Nephron (organoid): ENCODE measurements at regions not wholly inside any gene's neighbourhood (a gene's known extent, or its start where the extent isn't known, plus 50 kb on each side); places are given as distances from the start of the nearest gene placed in this dataset.

Experiments used
- H3K27ac Mint-ChIP-seq, 3 experiments: 2 replicates each; pipeline ENCODE4 v1.8.0; 2020; ENCODE audit warnings: mixed read lengths in 3 of 3, mild to moderate bottlenecking in 2 of 3, moderate library complexity in 1 of 3
- H3K27me3 Mint-ChIP-seq: 2 replicates; pipeline ENCODE4 v1.8.0; 2021; ENCODE audit warnings: low read depth, mild to moderate bottlenecking, moderate library complexity, mixed read lengths
- H3K36me3 Mint-ChIP-seq: 2 replicates; pipeline ENCODE4 v1.8.0; 2020; ENCODE audit warnings: low read depth, mixed read lengths
- H3K4me1 Mint-ChIP-seq: 2 replicates; pipeline ENCODE4 v1.8.0; 2020; ENCODE audit warnings: mixed read lengths
- H3K4me3 Mint-ChIP-seq, 3 experiments: 2 replicates each; pipeline ENCODE4 v1.8.0; 2020; ENCODE audit warnings: mild to moderate bottlenecking in 3 of 3, mixed read lengths in 3 of 3, moderate library complexity in 2 of 3
- H3K9me3 Mint-ChIP-seq: 2 replicates; pipeline ENCODE4 v1.8.0; 2020; ENCODE audit warnings: mixed read lengths
- CTCF ChIP-seq, 3 experiments: fragments of 200-600 bp; sonication (generic); IDR thresholded peaks; one replicate each; pipeline ENCODE4 v1.5.0; 2021; ENCODE audit warnings: antibody characterized with exemption in 3 of 3; ENCODE audit not compliant: unreplicated experiment in 3 of 3

GRCh38 chr2:20130160-20130560 is 78.7 kb upstream of the LAPTM4A start:
- no peaks in the 10 kb centered on the region for H3K36me3 Mint-ChIP-seq

GRCh38 chr2:20129331-20130159 is 78.1 kb upstream of the LAPTM4A start:
- no peak for TF ChIP-seq CTCF (IDR thresholded peaks at IDR 0.05; ENCODE audit: unreplicated experiment in 3 of 3)
- no peaks in the 10 kb centered on the region for H3K4me1 Mint-ChIP-seq
- peaks cover 18% of the 10 kb centered on the region for H3K27me3 Mint-ChIP-seq
- no peaks in the 10 kb centered on the region for H3K9me3 Mint-ChIP-seq
- H3K4me3 Mint-ChIP-seq, result no peak overlapping the region
- no peaks in the 10 kb centered on the region for H3K36me3 Mint-ChIP-seq
- H3K27ac Mint-ChIP-seq, result peak overlapping the region in 1 of 3 experiments; percentile 66

More at GRCh38 chr2:20130160-20130560, 78.7 kb upstream of the LAPTM4A start:
- Mint-ChIP-seq H3K27me3 (peaks cover 20% of the 10 kb centered on the region), H3K4me1 (no peaks in the 10 kb centered on the region), H3K27ac (peak overlapping the region in 1 of 3 experiments; percentile 21), H3K9me3 (no peaks in the 10 kb centered on the region), H3K4me3 (no peak overlapping the region)
- TF ChIP-seq CTCF (IDR thresholded peaks at IDR 0.05; ENCODE audit: unreplicated experiment in 3 of 3), result no peak

- H3K9me3 Mint-ChIP-seq, result no peaks in the 10 kb centered on the region
- H3K27me3 Mint-ChIP-seq, result peaks cover 13% of the 10 kb centered on the region
- no peaks in the 10 kb centered on the region for H3K4me1 Mint-ChIP-seq
- no peaks in the 10 kb centered on the region for H3K36me3 Mint-ChIP-seq
- no peak for TF ChIP-seq CTCF (IDR thresholded peaks at IDR 0.05; ENCODE audit: unreplicated experiment in 3 of 3)
- H3K4me3 Mint-ChIP-seq, result no peak overlapping the region
- H3K27ac Mint-ChIP-seq, result peak overlapping the region in 1 of 3 experiments; percentile 66
Observed at GRCh38 chr2:20128506-20129330, 77.3 kb upstream of the LAPTM4A start.

GRCh38 chr2:20126469-20126868 is 75.0 kb upstream of the LAPTM4A start:
- Mint-ChIP-seq H3K9me3 (no peaks in the 10 kb centered on the region), H3K27me3 (peaks cover 17% of the 10 kb centered on the region), H3K4me1 (no peaks in the 10 kb centered on the region), H3K4me3 (no peak overlapping the region), H3K27ac (peak overlapping the region in 1 of 3 experiments; percentile 37), H3K36me3 (no peaks in the 10 kb centered on the region)
- TF ChIP-seq CTCF (IDR thresholded peaks at IDR 0.05; ENCODE audit: unreplicated experiment in 3 of 3), result no peak

GRCh38 chr2:20126040-20126439 is 74.6 kb upstream of the LAPTM4A start:
- Mint-ChIP-seq H3K27ac (no peak overlapping the region), H3K4me3 (no peak overlapping the region), H3K4me1 (no peaks in the 10 kb centered on the region), H3K27me3 (peaks cover 15% of the 10 kb centered on the region), H3K9me3 (no peaks in the 10 kb centered on the region), H3K36me3 (no peaks in the 10 kb centered on the region)
- TF ChIP-seq CTCF (IDR thresholded peaks at IDR 0.05; ENCODE audit: unreplicated experiment in 3 of 3), result no peak
